Psoas muscle (tissue), 7 donors: ENCODE measurements at regions not wholly inside any gene's neighbourhood (a gene's known extent, or its start where the extent isn't known, plus 50 kb on each side); places are given as distances from the start of the nearest gene placed in this dataset.

Source experiments
- ATAC-seq, 4 donors: fragments of 200-7000 bp; cut with Tn5 transposase; one replicate each; pipeline ENCODE4 v1.9.1; 2020; ENCODE audit warnings: moderate library complexity in 3 of 4, mild to moderate bottlenecking in 2 of 4
- DNase-seq, 2 donors: peaks; one replicate each; pipeline ENCODE4 v3.0.0-alpha.2; 2020
- H3K27ac ChIP-seq: fragments of 200-600 bp; one replicate; pipeline ENCODE4 v1.8.0; 2022
- H3K27me3 ChIP-seq, 3 donors: fragments of 200-600 bp in 1 of 3; one replicate each; pipeline versions ENCODE4 v1.6.1 to v1.8.0; 2013 to 2022; ENCODE audit warnings: low read length in 2 of 3, mild to moderate bottlenecking in 2 of 3, moderate library complexity in 1 of 3; ENCODE audit not compliant: insufficient read depth in 3 of 3
- H3K36me3 ChIP-seq, 2 donors: fragments of 200-600 bp in 1 of 2; one replicate each; pipeline versions ENCODE4 v1.6.1 to v1.8.0; 2013 to 2022; ENCODE audit warnings: low read depth in 1 of 2, mild to moderate bottlenecking in 1 of 2, moderate library complexity in 1 of 2; ENCODE audit not compliant: insufficient read depth in 1 of 2
- H3K4me1 ChIP-seq: fragments of 200-600 bp; one replicate; pipeline ENCODE4 v1.8.0; 2022
- H3K4me3 ChIP-seq: fragments of 200-600 bp; one replicate; pipeline ENCODE4 v1.8.0; 2022; ENCODE audit warnings: mild to moderate bottlenecking
- H3K9me3 ChIP-seq: fragments of 200-600 bp; one replicate; pipeline ENCODE4 v1.8.0; 2022
- WGBS, 3 donors: extraction: QIAGEN DNeasy Blood & Tissue Kit; methylation state at CpG; one replicate each; pipeline versions ENCODE4 v1.1.6 to v1.1.7; 2013; 5-methylcytosine and 5-hydroxymethylcytosine counted together
- intact Hi-C, 2 donors: fragments of 100-400 bp; cut with DNase I; formaldehyde crosslinking; loops; one replicate each; pipeline versions ENCODE4 v1.11.0 to v1.14.2; 2022
- TF ChIP-seq, protein P1 (sequence below): fragments of 200-600 bp; IDR thresholded peaks from one replicate; pipeline ENCODE4 v1.8.0; 2022; ENCODE audit warnings: antibody characterized with exemption
- donor health status: healthy with polysubstance abuse.
- donor health status: DM: no; HTN: no; CAD: no; lungs with moderate emphysema.
- donor health status: Bipolar disorder and iron deficiency.
- donor health status: healthy.
- donor health status: DM: yes; HTN: yes; CAD: no.
- donor health status: DM: no; HTN: no; CAD: no.
- donor health status: DM: yes; HTN: yes; CAD: no.

DNA sequence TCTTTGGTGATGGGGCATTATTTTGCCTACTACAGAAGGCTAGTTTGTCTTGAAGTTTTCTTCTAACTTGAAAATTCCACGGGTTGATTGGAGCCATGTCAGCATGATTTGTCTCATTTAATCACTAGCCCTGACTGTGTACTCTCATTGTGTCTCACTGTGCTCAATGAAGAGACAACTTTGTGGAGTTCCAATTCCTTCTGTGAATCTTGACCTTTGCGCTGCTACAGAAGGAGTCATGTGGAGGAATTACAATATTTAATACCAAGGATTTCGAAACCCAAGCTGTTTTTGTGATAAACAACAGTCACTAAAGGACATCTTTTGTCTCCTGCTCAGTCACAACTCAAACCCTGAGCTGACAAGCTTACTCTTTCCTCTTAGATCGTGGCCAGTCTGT lies 98.6 kb upstream of the ACTBL2 start:
- Histone ChIP-seq H3K36me3 (no peaks in the 10 kb centered on the region), H3K4me3 (no peak overlapping the region), H3K27ac (no peak overlapping the region), H3K9me3 (no peaks in the 10 kb centered on the region), H3K27me3 (no peaks in the 10 kb centered on the region), H3K4me1 (no peaks in the 10 kb centered on the region)
- DNase-seq (no peak), ATAC-seq (no peak)
- TF ChIP-seq, protein P1, sequence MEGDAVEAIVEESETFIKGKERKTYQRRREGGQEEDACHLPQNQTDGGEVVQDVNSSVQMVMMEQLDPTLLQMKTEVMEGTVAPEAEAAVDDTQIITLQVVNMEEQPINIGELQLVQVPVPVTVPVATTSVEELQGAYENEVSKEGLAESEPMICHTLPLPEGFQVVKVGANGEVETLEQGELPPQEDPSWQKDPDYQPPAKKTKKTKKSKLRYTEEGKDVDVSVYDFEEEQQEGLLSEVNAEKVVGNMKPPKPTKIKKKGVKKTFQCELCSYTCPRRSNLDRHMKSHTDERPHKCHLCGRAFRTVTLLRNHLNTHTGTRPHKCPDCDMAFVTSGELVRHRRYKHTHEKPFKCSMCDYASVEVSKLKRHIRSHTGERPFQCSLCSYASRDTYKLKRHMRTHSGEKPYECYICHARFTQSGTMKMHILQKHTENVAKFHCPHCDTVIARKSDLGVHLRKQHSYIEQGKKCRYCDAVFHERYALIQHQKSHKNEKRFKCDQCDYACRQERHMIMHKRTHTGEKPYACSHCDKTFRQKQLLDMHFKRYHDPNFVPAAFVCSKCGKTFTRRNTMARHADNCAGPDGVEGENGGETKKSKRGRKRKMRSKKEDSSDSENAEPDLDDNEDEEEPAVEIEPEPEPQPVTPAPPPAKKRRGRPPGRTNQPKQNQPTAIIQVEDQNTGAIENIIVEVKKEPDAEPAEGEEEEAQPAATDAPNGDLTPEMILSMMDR: no peak
- intact Hi-C loops: no loop called here
- WGBS, 3 donors: 79 to 83% (median 81%) methylated on average over 4 of the region's 4 CpGs

DNA sequence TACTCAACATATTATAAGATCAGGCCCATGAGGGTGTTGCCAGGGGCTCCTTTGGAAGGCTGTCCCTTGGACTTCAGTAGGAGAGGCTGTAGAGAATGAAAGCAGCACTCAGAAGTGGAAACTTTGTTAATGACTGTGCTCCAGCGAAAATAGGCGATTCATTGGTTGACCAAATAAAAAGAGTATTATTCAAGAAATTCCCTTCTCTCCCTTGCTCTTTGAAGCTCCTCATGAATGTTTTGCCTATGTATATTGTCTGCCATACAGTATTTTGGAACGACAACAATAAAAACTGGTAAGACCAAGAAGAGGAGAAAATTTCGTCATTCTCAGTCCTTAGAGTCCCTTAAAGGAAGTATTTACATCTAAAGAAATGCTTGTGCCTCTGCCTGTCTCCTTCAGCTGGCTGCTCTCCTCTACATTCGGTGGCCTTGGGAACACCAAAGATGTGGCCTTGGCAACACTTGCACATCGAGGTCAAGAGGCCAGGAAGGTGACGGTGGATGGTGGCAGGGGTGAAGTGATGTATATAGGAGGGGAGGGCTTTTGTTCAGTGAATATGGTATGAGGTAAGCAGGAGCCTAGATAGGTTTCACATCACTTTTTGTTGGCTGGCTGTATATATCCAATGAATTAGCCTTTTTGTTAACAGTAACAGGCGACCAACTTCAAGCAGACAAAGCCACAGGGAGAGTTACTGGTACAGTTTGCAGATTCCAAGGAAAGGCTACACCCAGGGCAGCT lies 95.0 kb upstream of the ACTBL2 start:
- ATAC-seq (no peak), DNase-seq (no peak)
- no peak overlapping the region for H3K4me3 ChIP-seq
- no peaks in the 10 kb centered on the region for H3K4me1 ChIP-seq
- no peaks in the 10 kb centered on the region for H3K36me3 ChIP-seq
- TF ChIP-seq, protein P1: no peak
- no peaks in the 10 kb centered on the region for H3K9me3 ChIP-seq
- H3K27me3 ChIP-seq: no peaks in the 10 kb centered on the region
- H3K27ac ChIP-seq: no peak overlapping the region
- intact Hi-C loops: no loop called here
- WGBS, 3 donors: 80 to 86% (median 84%) methylated on average over 8 of the region's 8 CpGs

DNA sequence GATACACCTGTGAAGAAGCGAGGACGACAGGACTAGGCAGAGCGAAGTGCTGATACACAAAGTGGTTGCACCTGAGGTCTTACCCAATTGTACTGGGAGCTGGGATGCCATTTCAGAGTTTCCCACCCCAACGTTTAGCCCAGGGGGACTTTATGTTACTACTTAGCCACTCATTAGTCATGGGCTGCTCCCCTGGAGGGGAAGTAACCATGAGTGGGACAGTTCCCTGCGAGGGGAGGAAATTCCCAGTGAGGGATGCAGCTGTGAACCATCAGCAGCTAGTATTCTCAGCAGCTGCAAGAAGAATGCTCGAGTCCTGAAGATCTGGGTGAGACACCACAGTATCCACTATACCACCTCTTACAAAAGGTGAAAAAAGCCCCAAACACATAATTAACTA lies 93.7 kb upstream of the ACTBL2 start:
- no peaks in the 10 kb centered on the region for H3K36me3 ChIP-seq
- ATAC-seq: no peak

DNA sequence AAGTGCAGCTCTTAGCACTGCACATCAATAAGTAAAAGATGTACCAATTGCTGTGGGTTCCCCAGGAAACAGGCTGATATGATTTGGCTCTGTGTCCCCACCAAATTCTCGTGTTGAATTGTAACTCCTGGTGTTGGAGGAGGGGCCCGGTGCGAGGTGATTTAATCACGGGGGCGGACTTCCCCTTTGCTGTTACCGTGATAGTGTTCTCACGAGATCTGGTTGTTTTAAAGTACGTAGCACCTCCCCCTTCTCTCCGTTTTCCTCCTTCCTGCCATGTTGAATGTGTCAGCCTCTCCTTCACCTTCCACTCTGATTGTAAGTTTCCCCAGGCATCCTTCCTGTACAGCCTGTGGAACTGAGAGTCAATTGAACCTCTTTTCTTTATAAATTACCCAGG lies 93.2 kb upstream of the ACTBL2 start:
- TF ChIP-seq, protein P1: no peak
- Histone ChIP-seq H3K4me3 (no peak overlapping the region), H3K27me3 (no peaks in the 10 kb centered on the region), H3K27ac (no peak overlapping the region), H3K4me1 (no peaks in the 10 kb centered on the region), H3K36me3 (no peaks in the 10 kb centered on the region), H3K9me3 (no peaks in the 10 kb centered on the region)
- no peak for DNase-seq
- intact Hi-C loops: no loop called here
- WGBS, 3 donors: 73 to 75% (median 74%) methylated on average over 9 of the region's 9 CpGs
- ATAC-seq: no peak

More for the DNA sequence above, 93.7 kb upstream of the ACTBL2 start:
- 62 to 72% (median 65%) methylated on average over 6 of the region's 6 CpGs for WGBS, 3 donors
- intact Hi-C loops: no loop called here
- H3K4me1 ChIP-seq: no peaks in the 10 kb centered on the region
- no peaks in the 10 kb centered on the region for H3K27me3 ChIP-seq
- no peak overlapping the region for H3K27ac ChIP-seq
- no peak for DNase-seq
- TF ChIP-seq, protein P1: no peak
- H3K9me3 ChIP-seq: no peaks in the 10 kb centered on the region
- H3K4me3 ChIP-seq: no peak overlapping the region

DNA sequence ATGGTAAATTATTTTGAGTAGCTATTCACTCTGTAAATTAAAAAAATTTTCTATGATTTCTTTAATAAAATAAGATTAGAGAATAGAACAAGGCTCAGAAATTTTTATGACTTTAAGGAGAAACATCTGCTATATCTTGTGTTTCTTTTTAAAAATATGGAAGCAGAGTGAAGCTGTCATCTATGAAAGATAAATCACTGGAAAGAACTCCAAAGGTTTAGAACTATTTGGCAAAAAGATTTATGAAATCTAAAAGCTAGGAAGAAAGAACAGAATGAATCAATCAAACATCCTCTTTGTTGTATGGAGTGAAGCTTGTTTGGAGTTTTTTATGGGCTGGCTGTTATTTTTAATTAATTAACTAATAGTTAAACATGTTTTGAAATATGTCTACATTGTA lies 89.8 kb upstream of the ACTBL2 start:
- no peaks in the 10 kb centered on the region for H3K9me3 ChIP-seq
- intact Hi-C loops: no loop called here

More for the DNA sequence above, 89.8 kb upstream of the ACTBL2 start:
- Histone ChIP-seq H3K36me3 (no peaks in the 10 kb centered on the region), H3K4me3 (no peak overlapping the region), H3K4me1 (no peaks in the 10 kb centered on the region), H3K27ac (no peak overlapping the region), H3K27me3 (no peaks in the 10 kb centered on the region)
- ATAC-seq (no peak), DNase-seq (no peak)
- TF ChIP-seq, protein P1: no peak
